ENCODE measurements at regions not wholly inside any gene's neighbourhood (a gene's known extent, or its start where the extent isn't known, plus 50 kb on each side); places are given as distances from the start of the nearest gene placed in this dataset.

- Histone ChIP-seq H3K9me3 (replicated peaks; ENCODE audit: control insufficient read depth, low read depth, low read length) (no peaks in the 10 kb centered on the region), H3K4me3 (ENCODE audit: low read length) (no peak overlapping the region), H3K4me1 (ENCODE audit: control insufficient read depth, insufficient read depth, low read length) (no peaks in the 10 kb centered on the region), H3K27me3 (ENCODE audit: control insufficient read depth, insufficient read depth, low read length) (no peaks in the 10 kb centered on the region), H3K27ac (ENCODE audit: low read length) (no peak overlapping the region), H3K36me3 (ENCODE audit: control insufficient read depth, insufficient read depth, low read length) (no peaks in the 10 kb centered on the region)
- no CpG with 5 or more reads among the region's 3 CpGs for WGBS (ENCODE audit: insufficient coverage)
- DNase-seq: no peak
These were observed 307.5 kb upstream of the HAND2 start for GRCh38 chr4:173837517-173837916.

DNA sequence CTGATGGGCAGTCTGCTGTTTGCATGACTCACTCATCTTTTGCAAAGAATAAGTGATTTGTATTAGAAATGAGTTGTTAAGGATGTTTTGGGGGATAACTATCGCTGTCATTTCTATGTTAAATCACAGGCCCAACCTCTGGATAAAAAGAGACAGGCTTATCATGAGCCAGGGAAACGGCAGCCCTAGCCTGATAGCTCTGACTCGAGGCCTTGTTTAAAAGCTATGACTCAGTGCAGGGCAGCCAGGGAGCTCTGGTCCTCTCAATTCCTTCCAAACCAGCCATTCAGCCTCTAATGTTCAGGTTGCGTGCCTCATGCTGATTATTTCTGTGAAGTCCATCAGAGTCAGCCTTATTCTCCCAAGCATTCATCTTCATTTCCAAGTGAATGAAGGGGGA lies 305.9 kb upstream of the HAND2 start:
- DNase-seq: no peak
- no peaks in the 10 kb centered on the region for H3K4me1 ChIP-seq (ENCODE audit: control insufficient read depth, insufficient read depth, low read length)
- H3K27me3 ChIP-seq (ENCODE audit: control insufficient read depth, insufficient read depth, low read length): no peaks in the 10 kb centered on the region
- no peak overlapping the region for H3K27ac ChIP-seq (ENCODE audit: low read length)
- H3K4me3 ChIP-seq (ENCODE audit: low read length): no peak overlapping the region
- H3K9me3 ChIP-seq (replicated peaks; ENCODE audit: control insufficient read depth, low read depth, low read length): no peaks in the 10 kb centered on the region
- H3K36me3 ChIP-seq (ENCODE audit: control insufficient read depth, insufficient read depth, low read length): no peaks in the 10 kb centered on the region
- WGBS (ENCODE audit: insufficient coverage): 29% methylated on average over 2 of the region's 4 CpGs

- H3K9me3 ChIP-seq (replicated peaks; ENCODE audit: control insufficient read depth, low read depth, low read length): no peaks in the 10 kb centered on the region
- no peaks in the 10 kb centered on the region for H3K4me1 ChIP-seq (ENCODE audit: control insufficient read depth, insufficient read depth, low read length)
- DNase-seq: no peak
- no peaks in the 10 kb centered on the region for H3K27me3 ChIP-seq (ENCODE audit: control insufficient read depth, insufficient read depth, low read length)
- H3K27ac ChIP-seq (ENCODE audit: low read length): no peak overlapping the region
- no peak overlapping the region for H3K4me3 ChIP-seq (ENCODE audit: low read length)
- no CpG with 5 or more reads among the region's 1 CpG for WGBS (ENCODE audit: insufficient coverage)
- H3K36me3 ChIP-seq (ENCODE audit: control insufficient read depth, insufficient read depth, low read length): no peaks in the 10 kb centered on the region
These were observed 304.1 kb upstream of the HAND2 start for GRCh38 chr4:173834151-173834550.

DNA sequence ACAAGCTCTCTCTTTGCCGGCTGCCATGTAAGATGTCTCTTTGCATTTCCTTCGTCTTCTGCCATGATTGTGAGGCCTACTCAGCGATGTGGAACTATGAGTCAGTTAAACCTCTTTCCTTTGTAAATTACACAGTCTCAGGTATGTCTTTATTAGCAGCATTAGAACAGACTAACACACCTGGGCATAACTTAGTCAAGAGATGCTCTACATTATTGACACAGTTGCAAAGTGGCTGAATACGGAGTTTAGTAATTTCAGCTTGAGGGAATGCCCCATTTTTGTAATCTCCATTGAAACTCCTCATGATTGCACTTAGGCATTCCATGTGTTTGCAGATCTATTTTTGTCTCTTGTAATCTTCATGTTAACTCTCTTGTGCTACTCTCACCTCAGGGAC lies 299.5 kb upstream of the HAND2 start:
- H3K27ac ChIP-seq (ENCODE audit: low read length): no peak overlapping the region
- no peak for DNase-seq
- H3K4me3 ChIP-seq (ENCODE audit: low read length): no peak overlapping the region
- no peaks in the 10 kb centered on the region for H3K9me3 ChIP-seq (replicated peaks; ENCODE audit: control insufficient read depth, low read depth, low read length)
- H3K36me3 ChIP-seq (ENCODE audit: control insufficient read depth, insufficient read depth, low read length): no peaks in the 10 kb centered on the region
- H3K27me3 ChIP-seq (ENCODE audit: control insufficient read depth, insufficient read depth, low read length): no peaks in the 10 kb centered on the region
- H3K4me1 ChIP-seq (ENCODE audit: control insufficient read depth, insufficient read depth, low read length): no peaks in the 10 kb centered on the region
- 86% methylated on average over 2 of the region's 4 CpGs for WGBS (ENCODE audit: insufficient coverage)

DNA sequence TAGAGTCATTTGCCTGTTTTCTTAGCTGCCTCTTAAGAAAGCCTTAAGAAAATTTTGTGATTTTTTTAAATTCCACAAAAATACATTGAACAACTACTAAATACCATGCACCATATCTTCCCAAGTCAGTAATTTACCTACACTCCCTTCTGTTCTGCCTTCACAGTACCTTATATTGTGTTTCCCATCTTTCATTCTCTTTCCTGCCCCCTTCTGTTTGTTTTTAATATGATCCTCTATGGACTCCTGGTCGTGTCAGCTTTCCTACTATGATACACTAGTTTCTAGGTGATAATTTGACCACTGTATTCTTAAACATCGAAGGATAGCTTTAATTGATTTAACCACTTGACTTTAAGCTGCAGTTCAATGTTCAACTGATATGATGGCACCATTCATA lies 297.7 kb upstream of the HAND2 start:
- no peak overlapping the region for H3K4me3 ChIP-seq (ENCODE audit: low read length)
- no peaks in the 10 kb centered on the region for H3K27me3 ChIP-seq (ENCODE audit: control insufficient read depth, insufficient read depth, low read length)
- no peaks in the 10 kb centered on the region for H3K36me3 ChIP-seq (ENCODE audit: control insufficient read depth, insufficient read depth, low read length)
- no peak overlapping the region for H3K27ac ChIP-seq (ENCODE audit: low read length)
- H3K9me3 ChIP-seq (replicated peaks; ENCODE audit: control insufficient read depth, low read depth, low read length): no peaks in the 10 kb centered on the region
- DNase-seq: no peak
- WGBS (ENCODE audit: insufficient coverage): no CpG with 5 or more reads among the region's 2 CpGs
- H3K4me1 ChIP-seq (ENCODE audit: control insufficient read depth, insufficient read depth, low read length): no peaks in the 10 kb centered on the region

GRCh38 chr4:173821876-173822275 lies 291.8 kb upstream of the HAND2 start:
- Histone ChIP-seq H3K36me3 (ENCODE audit: control insufficient read depth, insufficient read depth, low read length) (no peaks in the 10 kb centered on the region), H3K4me1 (ENCODE audit: control insufficient read depth, insufficient read depth, low read length) (no peaks in the 10 kb centered on the region), H3K27ac (ENCODE audit: low read length) (no peak overlapping the region), H3K27me3 (ENCODE audit: control insufficient read depth, insufficient read depth, low read length) (no peaks in the 10 kb centered on the region), H3K9me3 (replicated peaks; ENCODE audit: control insufficient read depth, low read depth, low read length) (no peaks in the 10 kb centered on the region), H3K4me3 (ENCODE audit: low read length) (no peak overlapping the region)
- no CpG with 5 or more reads among the region's 3 CpGs for WGBS (ENCODE audit: insufficient coverage)
- peak; percentile 17 for DNase-seq

DNA sequence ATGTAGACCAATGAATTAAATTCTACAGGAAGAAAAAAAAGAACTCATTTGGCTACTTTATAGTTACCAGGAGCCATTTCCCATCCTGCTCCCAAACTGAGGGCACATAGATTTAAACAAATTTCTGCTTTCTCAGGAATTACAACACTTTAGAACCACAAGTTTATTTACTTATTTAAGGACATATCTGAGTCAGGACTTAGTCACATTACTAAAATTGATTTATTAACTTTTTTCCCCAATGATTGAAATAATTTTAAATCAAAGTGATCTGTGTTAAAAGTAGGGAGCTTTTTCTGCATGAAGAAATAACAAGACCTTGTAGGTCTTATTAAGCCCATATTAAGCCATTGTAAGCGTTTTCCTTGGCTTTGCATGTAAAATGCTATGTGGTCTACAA lies 291.0 kb upstream of the HAND2 start:
- no peaks in the 10 kb centered on the region for H3K36me3 ChIP-seq (ENCODE audit: control insufficient read depth, insufficient read depth, low read length)
- WGBS (ENCODE audit: insufficient coverage): no CpG with 5 or more reads among the region's 1 CpG
- H3K4me1 ChIP-seq (ENCODE audit: control insufficient read depth, insufficient read depth, low read length): no peaks in the 10 kb centered on the region
- no peak overlapping the region for H3K4me3 ChIP-seq (ENCODE audit: low read length)
- H3K9me3 ChIP-seq (replicated peaks; ENCODE audit: control insufficient read depth, low read depth, low read length): no peaks in the 10 kb centered on the region
- H3K27me3 ChIP-seq (ENCODE audit: control insufficient read depth, insufficient read depth, low read length): no peaks in the 10 kb centered on the region
- no peak overlapping the region for H3K27ac ChIP-seq (ENCODE audit: low read length)
- no peak for DNase-seq

DNA sequence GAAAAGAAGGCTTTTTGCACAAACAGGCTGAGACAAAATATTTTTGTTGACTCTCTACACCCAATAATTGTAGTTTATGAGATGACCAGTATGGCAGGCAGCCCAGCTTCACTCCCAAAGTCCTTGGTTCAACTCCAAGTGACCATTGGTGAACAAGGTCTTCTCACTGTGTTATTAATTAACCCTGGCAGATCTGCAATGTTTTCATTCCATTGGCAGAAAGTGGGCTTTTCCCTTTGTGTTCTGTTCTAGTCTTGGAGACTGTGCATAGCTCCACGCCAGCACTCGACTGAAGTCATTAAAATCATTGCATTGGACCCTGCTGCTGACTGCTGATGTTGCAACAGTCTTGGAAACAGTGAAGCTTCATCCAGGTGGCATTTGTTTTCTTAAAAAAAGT lies 277.3 kb upstream of the HAND2 start:
- no peaks in the 10 kb centered on the region for H3K9me3 ChIP-seq (replicated peaks; ENCODE audit: control insufficient read depth, low read depth, low read length)
- no peaks in the 10 kb centered on the region for H3K27me3 ChIP-seq (ENCODE audit: control insufficient read depth, insufficient read depth, low read length)
- 63% methylated on average over 2 of the region's 2 CpGs for WGBS (ENCODE audit: insufficient coverage)
- H3K4me1 ChIP-seq (ENCODE audit: control insufficient read depth, insufficient read depth, low read length): no peaks in the 10 kb centered on the region
- no peak overlapping the region for H3K4me3 ChIP-seq (ENCODE audit: low read length)
- peak; percentile 75 for DNase-seq
- no peaks in the 10 kb centered on the region for H3K36me3 ChIP-seq (ENCODE audit: control insufficient read depth, insufficient read depth, low read length)
- no peak overlapping the region for H3K27ac ChIP-seq (ENCODE audit: low read length)

GRCh38 chr4:173805884-173806283 lies 275.9 kb upstream of the HAND2 start:
- no peaks in the 10 kb centered on the region for H3K27me3 ChIP-seq (ENCODE audit: control insufficient read depth, insufficient read depth, low read length)
- no peaks in the 10 kb centered on the region for H3K4me1 ChIP-seq (ENCODE audit: control insufficient read depth, insufficient read depth, low read length)
- WGBS (ENCODE audit: insufficient coverage): no CpG with 5 or more reads among the region's 1 CpG
- no peak overlapping the region for H3K4me3 ChIP-seq (ENCODE audit: low read length)
- no peaks in the 10 kb centered on the region for H3K36me3 ChIP-seq (ENCODE audit: control insufficient read depth, insufficient read depth, low read length)
- H3K27ac ChIP-seq (ENCODE audit: low read length): no peak overlapping the region
- no peaks in the 10 kb centered on the region for H3K9me3 ChIP-seq (replicated peaks; ENCODE audit: control insufficient read depth, low read depth, low read length)
- no peak for DNase-seq

DNA sequence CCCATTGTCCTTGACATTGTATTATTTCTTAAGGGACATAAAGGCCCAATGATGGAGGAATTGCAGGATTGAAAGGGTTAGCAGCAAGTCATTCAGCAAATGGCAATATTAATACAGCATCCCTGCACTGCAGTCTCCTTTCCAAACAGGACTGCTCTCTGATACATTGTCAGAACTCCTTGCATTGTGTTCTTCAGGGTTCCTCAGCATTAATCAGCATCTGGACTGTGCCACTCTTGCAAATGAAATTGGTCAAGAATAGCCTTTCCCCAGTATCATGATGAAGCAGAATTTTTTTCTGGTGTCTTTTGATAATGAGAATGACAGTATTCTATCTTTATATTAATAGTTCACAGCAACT lies 272.6 kb upstream of the HAND2 start:
- Histone ChIP-seq H3K4me3 (ENCODE audit: low read length) (no peak overlapping the region), H3K9me3 (replicated peaks; ENCODE audit: control insufficient read depth, low read depth, low read length) (no peaks in the 10 kb centered on the region), H3K27me3 (ENCODE audit: control insufficient read depth, insufficient read depth, low read length) (no peaks in the 10 kb centered on the region), H3K27ac (ENCODE audit: low read length) (no peak overlapping the region), H3K36me3 (ENCODE audit: control insufficient read depth, insufficient read depth, low read length) (no peaks in the 10 kb centered on the region), H3K4me1 (ENCODE audit: control insufficient read depth, insufficient read depth, low read length) (no peaks in the 10 kb centered on the region)
- DNase-seq: no peak

DNA sequence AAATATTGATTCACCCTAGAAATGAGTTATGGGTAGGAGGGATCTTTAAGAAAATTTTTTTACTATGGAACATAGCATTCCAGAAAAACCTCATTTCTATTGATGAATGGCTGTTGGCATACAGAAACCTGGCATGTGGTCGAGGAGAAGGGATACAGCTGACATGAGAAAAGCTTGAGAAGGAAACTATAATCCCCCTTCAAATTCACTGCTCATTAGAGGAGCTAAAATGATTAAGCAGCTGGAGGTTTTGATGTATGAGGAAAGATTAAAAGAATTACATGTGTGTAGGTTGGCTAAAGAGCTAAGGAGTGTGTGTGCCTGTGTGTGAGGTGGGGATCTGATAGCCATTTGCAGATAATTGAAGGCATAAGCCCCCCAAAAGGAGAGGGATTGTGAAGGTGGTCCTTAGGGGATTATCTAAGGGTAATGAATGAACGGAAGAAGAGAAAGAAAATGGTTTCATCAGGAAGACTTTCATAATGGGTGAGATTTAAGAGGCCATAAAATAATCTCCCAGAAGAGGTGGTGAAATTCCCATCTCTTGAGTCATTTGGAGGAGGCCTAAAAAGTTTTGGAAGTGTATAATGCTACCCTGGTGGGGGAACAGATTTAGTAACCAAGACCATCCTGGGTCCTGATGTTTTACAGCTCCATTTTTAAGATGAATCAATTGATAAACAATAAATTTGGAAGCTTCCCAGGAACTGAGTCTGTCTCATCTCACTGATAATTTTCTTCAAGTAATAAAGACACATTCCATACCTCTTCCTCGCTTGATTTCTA lies 272.0 kb upstream of the HAND2 start:
- H3K27me3 ChIP-seq (ENCODE audit: control insufficient read depth, insufficient read depth, low read length): no peaks in the 10 kb centered on the region
- H3K36me3 ChIP-seq (ENCODE audit: control insufficient read depth, insufficient read depth, low read length): no peaks in the 10 kb centered on the region
- no peaks in the 10 kb centered on the region for H3K9me3 ChIP-seq (replicated peaks; ENCODE audit: control insufficient read depth, low read depth, low read length)
- no peaks in the 10 kb centered on the region for H3K4me1 ChIP-seq (ENCODE audit: control insufficient read depth, insufficient read depth, low read length)
- no peak for DNase-seq
- no peak overlapping the region for H3K4me3 ChIP-seq (ENCODE audit: low read length)
- 0% methylated on average over 1 of the region's 3 CpGs for WGBS (ENCODE audit: insufficient coverage)
- H3K27ac ChIP-seq (ENCODE audit: low read length): no peak overlapping the region

All from muscle of leg (tissue), 3 donors.